Activated naive CD4-positive, alpha-beta T cell treated with anti-CD3 and anti-CD28 coated beads, Interleukin-2, amount 10 ng/mL, durations not matched to agents 7 days and 5 days (primary cell): ENCODE measurements at regions not wholly inside any gene's neighbourhood (a gene's known extent, or its start where the extent isn't known, plus 50 kb on each side); places are given as distances from the start of the nearest gene placed in this dataset.

Source experiments
- CTCF ChIA-PET: fragments of 350-600 bp; sonication (Branson Sonifier 250); formaldehyde crosslinking; loops from one replicate; lab custom pipeline; 2021; ENCODE audit warnings: antibody characterized with exemption; lab: Charles Lee
- DNase-seq: peaks from one replicate; pipeline ENCODE4 v3.0.0-alpha.2; 2020
- H3K27ac Mint-ChIP-seq: one replicate; pipeline ENCODE4 v1.8.0; 2021; ENCODE audit warnings: mild to moderate bottlenecking, moderate library complexity, mixed read lengths
- H3K27me3 Mint-ChIP-seq: one replicate; pipeline ENCODE4 v1.8.0; 2021; ENCODE audit warnings: mild to moderate bottlenecking, mixed read lengths
- H3K36me3 Mint-ChIP-seq: one replicate; pipeline ENCODE4 v1.8.0; 2021; ENCODE audit warnings: mixed read lengths
- H3K4me1 Mint-ChIP-seq: one replicate; pipeline ENCODE4 v1.8.0; 2021; ENCODE audit warnings: mixed read lengths
- H3K4me3 Mint-ChIP-seq: one replicate; pipeline ENCODE4 v1.8.0; 2021; ENCODE audit warnings: mild to moderate bottlenecking, moderate library complexity, mixed read lengths
- H3K9me3 Mint-ChIP-seq: one replicate; pipeline ENCODE4 v1.8.0; 2021; ENCODE audit warnings: mixed read lengths

GRCh38 chr13:20351281-20352022 is 119.3 kb upstream of the GJB6 start:
- DNase-seq, result no peak
- Mint-ChIP-seq H3K27ac (no peak overlapping the region), H3K4me3 (no peak overlapping the region), H3K27me3 (peaks cover 10% of the 10 kb centered on the region), H3K36me3 (no peaks in the 10 kb centered on the region), H3K9me3 (peaks cover 3% of the 10 kb centered on the region), H3K4me1 (no peaks in the 10 kb centered on the region)
- CTCF ChIA-PET, result no interaction called here

GRCh38 chr13:20350819-20351218 is 118.7 kb upstream of the GJB6 start:
- CTCF ChIA-PET, result no interaction called here
- peaks cover 10% of the 10 kb centered on the region for H3K27me3 Mint-ChIP-seq
- DNase-seq, result no peak

DNA sequence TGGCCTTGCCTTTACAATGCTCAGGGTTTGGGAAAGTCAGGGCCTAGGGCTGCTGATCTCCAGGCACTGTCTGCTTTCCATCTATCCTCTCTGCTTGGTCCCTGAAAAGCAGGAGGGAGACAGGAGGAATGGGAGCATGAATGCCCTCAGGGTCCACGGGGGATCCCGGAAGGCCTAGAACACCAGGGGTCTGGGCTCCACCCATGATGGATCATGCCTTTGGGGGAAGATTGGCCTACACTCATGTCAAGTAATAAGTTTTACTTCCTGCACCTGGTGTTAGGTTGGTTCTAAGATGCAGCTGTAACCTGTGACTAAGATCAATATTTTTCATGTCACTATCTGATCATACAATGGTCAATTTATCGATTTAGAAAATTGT is 118.3 kb upstream of the GJB6 start:
- Mint-ChIP-seq H3K9me3 (peaks cover 3% of the 10 kb centered on the region), H3K36me3 (no peaks in the 10 kb centered on the region), H3K27me3 (peaks cover 10% of the 10 kb centered on the region), H3K4me3 (no peak overlapping the region), H3K4me1 (no peaks in the 10 kb centered on the region), H3K27ac (no peak overlapping the region)
- DNase-seq, result no peak
- CTCF ChIA-PET, result no interaction called here

More at GRCh38 chr13:20350819-20351218, 118.7 kb upstream of the GJB6 start:
- H3K9me3 Mint-ChIP-seq, result peaks cover 3% of the 10 kb centered on the region
- no peaks in the 10 kb centered on the region for H3K4me1 Mint-ChIP-seq
- H3K4me3 Mint-ChIP-seq, result no peak overlapping the region
- H3K27ac Mint-ChIP-seq, result no peak overlapping the region
- no peaks in the 10 kb centered on the region for H3K36me3 Mint-ChIP-seq

- Mint-ChIP-seq H3K27me3 (peaks cover 10% of the 10 kb centered on the region), H3K4me1 (no peaks in the 10 kb centered on the region), H3K27ac (no peak overlapping the region), H3K4me3 (no peak overlapping the region), H3K9me3 (peaks cover 3% of the 10 kb centered on the region), H3K36me3 (no peaks in the 10 kb centered on the region)
- DNase-seq, result no peak
- CTCF ChIA-PET, result interaction anchor here (0.5 kb wide), 1 partner anchor 609 kb away, joined by 3 read pairs; no protein-coding TSS in a partner anchor
Measured at GRCh38 chr13:20349564-20350381, 117.7 kb upstream of the GJB6 start.

GRCh38 chr13:20348645-20349408 is 116.7 kb upstream of the GJB6 start:
- Mint-ChIP-seq H3K9me3 (peaks cover 3% of the 10 kb centered on the region), H3K27me3 (peaks cover 10% of the 10 kb centered on the region), H3K36me3 (no peaks in the 10 kb centered on the region), H3K27ac (no peak overlapping the region), H3K4me1 (no peaks in the 10 kb centered on the region), H3K4me3 (no peak overlapping the region)
- no peak for DNase-seq
- CTCF ChIA-PET, result interaction anchor here (0.5 kb wide), 1 partner anchor 608 kb away, joined by 3 read pairs; no protein-coding TSS in a partner anchor

- CTCF ChIA-PET, result no interaction called here
- Mint-ChIP-seq H3K9me3 (peaks cover 3% of the 10 kb centered on the region), H3K27ac (no peak overlapping the region), H3K36me3 (no peaks in the 10 kb centered on the region), H3K27me3 (peaks cover 15% of the 10 kb centered on the region), H3K4me3 (no peak overlapping the region), H3K4me1 (no peaks in the 10 kb centered on the region)
- no peak for DNase-seq
Measured at GRCh38 chr13:20348018-20348417, 115.9 kb upstream of the GJB6 start.

- peaks cover 3% of the 10 kb centered on the region for H3K9me3 Mint-ChIP-seq
- CTCF ChIA-PET, result interaction anchor here (1.2 kb wide), 1 partner anchor 677 kb away, joined by 4 read pairs; no protein-coding TSS in a partner anchor
Measured at GRCh38 chr13:20344836-20345490, 112.8 kb upstream of the GJB6 start.

GRCh38 chr13:20342311-20342710 is 110.2 kb upstream of the GJB6 start:
- H3K27me3 Mint-ChIP-seq, result peaks cover 7% of the 10 kb centered on the region
- H3K36me3 Mint-ChIP-seq, result no peaks in the 10 kb centered on the region
- no peak overlapping the region for H3K27ac Mint-ChIP-seq
- no peak overlapping the region for H3K4me3 Mint-ChIP-seq
- H3K4me1 Mint-ChIP-seq, result peaks cover under 1% of the 10 kb centered on the region
- no peaks in the 10 kb centered on the region for H3K9me3 Mint-ChIP-seq
- no peak for DNase-seq
- CTCF ChIA-PET, result no interaction called here

More at GRCh38 chr13:20344836-20345490, 112.8 kb upstream of the GJB6 start:
- Mint-ChIP-seq H3K36me3 (no peaks in the 10 kb centered on the region), H3K27ac (no peak overlapping the region), H3K4me1 (no peaks in the 10 kb centered on the region), H3K4me3 (no peak overlapping the region), H3K27me3 (peaks cover 7% of the 10 kb centered on the region)
- no peak for DNase-seq

DNA sequence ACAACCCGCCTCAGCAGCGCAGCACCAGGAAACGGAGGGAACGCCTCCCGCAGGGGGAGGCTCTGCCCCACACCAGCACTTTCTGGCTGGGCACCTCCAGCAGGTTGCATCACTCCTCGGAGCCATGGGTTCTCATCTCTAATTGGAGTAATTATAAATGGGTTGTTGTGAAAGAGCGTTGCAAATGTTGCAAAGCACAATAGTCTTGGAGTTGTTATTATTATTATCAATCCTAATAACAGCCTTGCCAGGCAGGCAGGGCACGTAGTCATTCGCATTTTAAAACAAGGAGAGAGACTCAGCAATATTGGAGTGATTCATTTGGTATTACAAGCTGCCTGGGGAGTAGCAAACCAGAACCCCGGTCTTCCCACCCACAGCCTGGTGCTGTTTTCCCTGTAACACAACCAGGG is 108.6 kb upstream of the GJB6 start:
- CTCF ChIA-PET, result no interaction called here
- Mint-ChIP-seq H3K4me3 (no peak overlapping the region), H3K27me3 (peaks cover 7% of the 10 kb centered on the region), H3K9me3 (no peaks in the 10 kb centered on the region), H3K4me1 (peaks cover 3% of the 10 kb centered on the region), H3K27ac (no peak overlapping the region), H3K36me3 (no peaks in the 10 kb centered on the region)
- DNase-seq, result no peak

DNA sequence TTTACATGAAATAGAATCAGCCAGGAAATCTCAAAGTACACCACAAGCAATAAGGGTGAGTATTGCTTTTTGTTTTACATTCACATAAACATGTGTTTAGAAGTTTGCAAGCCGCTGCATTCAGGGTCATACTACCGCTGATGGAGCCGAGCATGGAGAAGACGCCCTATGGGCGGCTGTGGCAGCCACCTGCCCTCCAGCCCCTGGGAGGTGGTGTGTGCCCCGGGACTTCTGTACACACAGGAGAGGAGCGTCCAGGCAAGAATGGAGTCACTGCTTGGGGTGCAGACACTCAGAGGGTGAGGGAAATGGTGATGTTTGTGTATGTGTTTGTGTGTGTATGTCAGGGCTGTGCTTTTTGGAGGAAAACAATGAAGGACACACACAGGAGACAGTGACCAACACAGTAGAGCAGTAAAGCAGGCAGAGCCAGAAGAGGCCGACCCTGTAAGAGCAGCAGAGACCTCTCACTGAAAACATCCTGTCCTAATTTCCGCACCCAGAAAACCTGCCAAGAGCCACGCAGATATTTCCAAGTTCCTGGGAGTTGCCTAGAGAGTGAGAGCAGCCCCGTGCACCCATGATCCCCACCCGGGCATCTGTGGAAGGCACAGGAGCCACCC is 108.1 kb upstream of the GJB6 start:
- no peaks in the 10 kb centered on the region for H3K36me3 Mint-ChIP-seq
- peaks cover 3% of the 10 kb centered on the region for H3K4me1 Mint-ChIP-seq
- no peak overlapping the region for H3K27ac Mint-ChIP-seq
- peaks cover 7% of the 10 kb centered on the region for H3K27me3 Mint-ChIP-seq
- no peak for DNase-seq
- no peaks in the 10 kb centered on the region for H3K9me3 Mint-ChIP-seq
- CTCF ChIA-PET, result no interaction called here
- H3K4me3 Mint-ChIP-seq, result no peak overlapping the region

DNA sequence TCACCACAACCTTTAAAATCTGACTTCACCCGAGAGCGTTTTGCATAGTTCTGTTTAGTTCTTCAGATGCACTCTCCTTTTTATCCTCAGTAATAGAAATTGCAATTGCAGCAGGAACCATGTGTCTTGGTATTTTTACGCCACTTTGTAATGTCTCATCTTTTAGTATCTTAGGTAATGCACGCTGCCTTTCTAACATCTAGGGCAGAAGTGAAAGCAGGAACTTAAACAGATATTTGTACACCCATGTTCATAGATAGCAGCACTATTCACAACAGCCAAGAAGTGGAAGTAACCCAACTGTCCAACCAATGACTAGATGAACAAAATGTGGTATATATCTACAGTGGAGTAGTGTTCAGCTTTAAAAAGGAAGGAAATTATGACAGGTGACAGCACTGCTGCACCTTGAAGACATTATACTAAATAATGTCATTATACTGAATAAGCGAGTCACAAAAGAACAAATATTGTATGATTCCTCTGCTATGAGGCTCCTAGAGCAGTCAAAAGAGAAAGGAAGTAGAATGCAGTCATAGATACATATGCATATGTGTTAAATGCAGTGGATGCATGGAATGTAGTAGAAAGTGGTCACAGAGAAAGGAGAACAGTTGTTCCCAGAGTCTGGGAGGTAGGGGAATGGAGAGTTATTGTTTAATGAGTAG is 105.9 kb upstream of the GJB6 start:
- Mint-ChIP-seq H3K9me3 (no peaks in the 10 kb centered on the region), H3K4me3 (no peak overlapping the region), H3K27me3 (peaks cover 11% of the 10 kb centered on the region), H3K27ac (no peak overlapping the region), H3K4me1 (peaks cover 3% of the 10 kb centered on the region), H3K36me3 (no peaks in the 10 kb centered on the region)
- CTCF ChIA-PET, result no interaction called here
- no peak for DNase-seq

DNA sequence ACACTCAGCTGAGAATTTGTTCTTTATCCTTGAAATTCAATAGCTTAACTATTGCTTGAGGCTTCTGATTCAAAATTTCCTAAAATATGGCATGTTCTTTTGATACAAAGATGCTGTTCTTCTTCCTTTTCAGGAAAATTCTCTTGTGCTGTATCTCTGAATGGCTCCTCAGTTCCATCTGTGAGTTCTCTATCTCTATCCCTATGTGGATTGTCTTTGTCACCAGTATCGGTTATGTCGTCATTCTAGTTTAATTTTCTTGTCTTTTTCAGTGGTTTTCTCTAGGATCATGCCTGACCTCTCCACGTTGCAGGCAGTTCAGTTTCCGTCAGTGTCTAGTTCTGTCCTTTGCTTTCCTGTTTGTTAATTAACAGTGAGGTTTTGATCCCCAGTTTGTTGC is 104.6 kb upstream of the GJB6 start:
- Mint-ChIP-seq H3K27ac (no peak overlapping the region), H3K4me1 (peaks cover 3% of the 10 kb centered on the region), H3K27me3 (peaks cover 17% of the 10 kb centered on the region), H3K9me3 (no peaks in the 10 kb centered on the region), H3K36me3 (no peaks in the 10 kb centered on the region), H3K4me3 (no peak overlapping the region)
- DNase-seq, result no peak
- CTCF ChIA-PET, result no interaction called here

DNA sequence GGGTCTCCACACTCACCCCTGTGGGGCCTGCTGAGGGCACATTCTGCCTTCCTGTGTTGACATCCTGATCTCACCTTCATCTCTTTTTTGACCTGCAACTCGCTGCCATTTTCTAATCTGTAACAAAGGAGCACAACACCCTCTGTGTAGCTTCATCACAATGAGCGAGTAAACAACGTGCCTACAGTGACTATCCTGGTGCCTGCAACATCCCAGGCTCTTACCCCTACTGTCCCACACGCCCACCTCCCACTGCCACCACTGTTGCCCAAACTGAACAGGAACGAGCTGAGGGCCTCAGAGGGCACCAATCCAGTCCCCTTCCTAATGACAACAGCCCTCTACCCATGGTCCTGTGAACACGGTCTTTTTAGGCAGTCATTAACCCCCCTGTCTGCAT is 102.2 kb upstream of the GJB6 start:
- DNase-seq, result no peak
- Mint-ChIP-seq H3K4me3 (no peak overlapping the region), H3K9me3 (no peaks in the 10 kb centered on the region), H3K4me1 (peaks cover 3% of the 10 kb centered on the region), H3K27me3 (peaks cover 17% of the 10 kb centered on the region), H3K36me3 (no peaks in the 10 kb centered on the region), H3K27ac (no peak overlapping the region)
- CTCF ChIA-PET, result no interaction called here
